OCI-LY3 (cell line): ENCODE measurements at regions not wholly inside any gene's neighbourhood (a gene's known extent, or its start where the extent isn't known, plus 50 kb on each side); places are given as distances from the start of the nearest gene placed in this dataset.

Experiments
- H2AFZ ChIP-seq: fragments of 200-600, 300-600 bp; shearing (Covaris generic); 2 replicates; pipeline ENCODE4 v1.6.0; 2014; ENCODE audit warnings: antibody characterized with exemption, low read depth, low read length
- H3K27ac ChIP-seq: fragments of 200-600, 300-600 bp; sonication (generic); 2 replicates; pipeline ENCODE4 v1.5.1; 2014; ENCODE audit warnings: mild to moderate bottlenecking, low read length, moderate library complexity, mixed read lengths
- H3K27me3 ChIP-seq: fragments of 200-600, 300-600 bp; sonication (generic); 2 replicates; pipeline ENCODE4 v1.6.1; 2014; ENCODE audit warnings: low read depth, low read length, mixed read lengths
- H3K36me3 ChIP-seq: fragments of 200-600, 300-600 bp; sonication (generic); replicated peaks from 2 replicates; pipeline ENCODE3; 2014; ENCODE audit warnings: low read depth, low read length, mixed read lengths
- H3K4me1 ChIP-seq: fragments of 300-600, 200-600 bp; sonication (generic); 2 replicates; pipeline ENCODE4 v1.6.1; 2014; ENCODE audit warnings: low read length, mixed read lengths
- H3K4me2 ChIP-seq: fragments of 200-600, 300-600 bp; sonication (generic); 2 replicates; pipeline ENCODE4 v1.6.1; 2014; ENCODE audit warnings: low read length, mixed read lengths
- H3K4me3 ChIP-seq: fragments of 300-600, 200-600 bp; sonication (generic); 2 replicates; pipeline ENCODE4 v1.5.1; 2014; ENCODE audit warnings: antibody characterized with exemption, mild to moderate bottlenecking, low read length, moderate library complexity
- H3K79me2 ChIP-seq: fragments of 300-600, 200-600 bp; shearing (Covaris generic); 2 replicates; pipeline ENCODE4 v1.6.1; 2014; ENCODE audit warnings: mild to moderate bottlenecking, low read length, mixed read lengths
- H3K9ac ChIP-seq: fragments of 300-600, 200-600 bp; shearing (Covaris generic); 2 replicates; pipeline ENCODE4 v1.6.0; 2014; ENCODE audit warnings: mild to moderate bottlenecking, low read length, moderate library complexity
- H3K9me3 ChIP-seq: fragments of 200-600, 300-600 bp; shearing (Covaris generic); 2 replicates; pipeline ENCODE4 v1.6.1; 2014; ENCODE audit warnings: low read length, mixed read lengths; ENCODE audit not compliant: insufficient read depth
- H4K20me1 ChIP-seq: fragments of 200-600, 300-600 bp; sonication (generic); 2 replicates; pipeline ENCODE4 v1.6.1; 2016; ENCODE audit warnings: low read length, mixed read lengths; ENCODE audit not compliant: insufficient read depth
- CTCF ChIP-seq: fragments of 200-600, 300-600 bp; sonication (generic); IDR thresholded peaks from 2 replicates; pipeline ENCODE4 v1.5.1; 2014; ENCODE audit warnings: antibody characterized with exemption, low read length, low read depth
- EZH2phosphoT487 ChIP-seq: fragments of 200-600 bp; shearing (Covaris generic); IDR thresholded peaks from 2 replicates; pipeline ENCODE4 v1.6.1; 2018; ENCODE audit warnings: antibody characterized with exemption, mixed run types, low read depth

GRCh38 chr4:1474126-1475090, 68.2 kb upstream of the NKX1-1 start:
- Histone ChIP-seq H3K79me2 (no peaks in the 10 kb centered on the region), H3K9me3 (no peaks in the 10 kb centered on the region), H3K27me3 (no peaks in the 10 kb centered on the region), H3K4me3 (no peak overlapping the region), H4K20me1 (no peaks in the 10 kb centered on the region), H3K4me1 (no peaks in the 10 kb centered on the region), H3K4me2 (no peak overlapping the region), H3K36me3 (no peaks in the 10 kb centered on the region), H3K27ac (no peak overlapping the region), H2AFZ (no peak overlapping the region), H3K9ac (no peak overlapping the region)
- TF ChIP-seq EZH2phosphoT487 = no peak
- no peak for TF ChIP-seq CTCF

GRCh38 chr4:1473718-1474117, 67.5 kb upstream of the NKX1-1 start:
- TF ChIP-seq CTCF (no peak), EZH2phosphoT487 (no peak)
- Histone ChIP-seq H3K36me3 (no peaks in the 10 kb centered on the region), H2AFZ (no peak overlapping the region), H3K9ac (no peak overlapping the region), H3K27me3 (no peaks in the 10 kb centered on the region), H3K9me3 (no peaks in the 10 kb centered on the region), H3K4me2 (no peak overlapping the region), H3K4me3 (no peak overlapping the region), H3K79me2 (no peaks in the 10 kb centered on the region), H3K27ac (no peak overlapping the region), H4K20me1 (no peaks in the 10 kb centered on the region), H3K4me1 (no peaks in the 10 kb centered on the region)

GRCh38 chr4:1472911-1473518, 66.8 kb upstream of the NKX1-1 start:
- no peak for TF ChIP-seq EZH2phosphoT487
- TF ChIP-seq CTCF = no peak
- no peak overlapping the region for H3K4me2 ChIP-seq
- no peaks in the 10 kb centered on the region for H3K27me3 ChIP-seq
- no peaks in the 10 kb centered on the region for H3K4me1 ChIP-seq
- no peak overlapping the region for H2AFZ ChIP-seq
- H3K9me3 ChIP-seq = no peaks in the 10 kb centered on the region
- no peak overlapping the region for H3K4me3 ChIP-seq
- no peak overlapping the region for H3K9ac ChIP-seq
- H4K20me1 ChIP-seq = no peaks in the 10 kb centered on the region
- H3K27ac ChIP-seq = no peak overlapping the region
- no peaks in the 10 kb centered on the region for H3K79me2 ChIP-seq
- no peaks in the 10 kb centered on the region for H3K36me3 ChIP-seq

GRCh38 chr4:1472148-1472797, 66.0 kb upstream of the NKX1-1 start:
- Histone ChIP-seq H3K36me3 (no peaks in the 10 kb centered on the region), H3K4me1 (no peaks in the 10 kb centered on the region), H2AFZ (no peak overlapping the region), H3K27me3 (no peaks in the 10 kb centered on the region), H3K9me3 (no peaks in the 10 kb centered on the region), H4K20me1 (no peaks in the 10 kb centered on the region), H3K9ac (no peak overlapping the region), H3K4me2 (no peak overlapping the region), H3K27ac (no peak overlapping the region), H3K4me3 (no peak overlapping the region), H3K79me2 (no peaks in the 10 kb centered on the region)
- TF ChIP-seq EZH2phosphoT487 = no peak
- TF ChIP-seq CTCF = no peak
